ENCODE measurements at regions not wholly inside any gene's neighbourhood (a gene's known extent, or its start where the extent isn't known, plus 50 kb on each side); places are given as distances from the start of the nearest gene placed in this dataset.

DNA sequence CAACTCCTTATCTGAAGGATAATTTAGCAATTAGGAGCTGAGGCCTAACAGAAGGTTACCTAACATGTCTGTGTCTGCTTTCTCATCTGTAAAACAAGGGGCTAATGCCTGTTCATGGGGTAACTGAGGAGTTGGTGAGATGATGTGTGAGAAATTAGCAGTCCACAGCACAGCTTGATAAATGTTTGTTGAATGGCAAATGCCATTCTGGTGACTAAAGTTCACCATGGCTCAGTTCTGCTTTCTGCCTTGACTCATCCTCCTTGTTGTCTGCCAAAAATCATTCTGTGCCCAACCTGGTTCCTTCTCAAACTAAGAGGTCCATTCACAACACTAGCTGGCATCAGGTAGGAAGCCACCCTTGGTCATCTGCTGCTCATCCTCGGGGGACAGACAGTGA lies 552.0 kb upstream of the KLF4 start:
- Histone ChIP-seq H3K9me3 (ENCODE audit: low read length) (peaks cover 7% of the 10 kb centered on the region), H4K20me1 (ENCODE audit: insufficient read depth, low read length) (no peaks in the 10 kb centered on the region), H3K4me3 (replicated peaks in 1 of 3; ENCODE audit: insufficient read depth in 1 of 3, low read depth in 2 of 3, low read length in 3 of 3) (no peak overlapping the region), H3K27ac (ENCODE audit: extremely low read length, insufficient read depth, low read length) (no peak overlapping the region), H3K27me3 (ENCODE audit: control insufficient read depth in 1 of 2, insufficient read depth in 2 of 2, low read length in 2 of 2) (no peaks in the 10 kb centered on the region), H3K9ac (ENCODE audit: insufficient read depth, low read depth, low read length) (no peak overlapping the region), H3K36me3 (replicated peaks in 1 of 2; ENCODE audit: control insufficient read depth in 1 of 2, insufficient read depth in 2 of 2, low read length in 2 of 2) (no peaks in the 10 kb centered on the region), H2AFZ (ENCODE audit: low read length) (no peak overlapping the region), H3K79me2 (ENCODE audit: insufficient read depth, low read length) (no peaks in the 10 kb centered on the region), H3K4me1 (ENCODE audit: insufficient read depth, low read length) (no peaks in the 10 kb centered on the region), H3K4me2 (ENCODE audit: low read depth, low read length) (no peak overlapping the region)
- ChIA-PET CTCF (ENCODE audit: low intra/inter-chr PET ratio, low total read pairs) (no interaction called here), POLR2A (no interaction called here)
- intact Hi-C loops (cut with micrococcal nuclease; ENCODE audit: unreplicated experiment), result no loop called here
- no peak for ATAC-seq
- WGBS (ENCODE audit: low lambda C conversion rate), result 0% methylated on average over 1 of the region's 1 CpG
- no peak for TF ChIP-seq ZNF737 (CRISPR knock-in tag; IDR thresholded peaks at IDR 0.05; ENCODE audit: borderline replicate concordance)
- TF ChIP-seq, protein P1, sequence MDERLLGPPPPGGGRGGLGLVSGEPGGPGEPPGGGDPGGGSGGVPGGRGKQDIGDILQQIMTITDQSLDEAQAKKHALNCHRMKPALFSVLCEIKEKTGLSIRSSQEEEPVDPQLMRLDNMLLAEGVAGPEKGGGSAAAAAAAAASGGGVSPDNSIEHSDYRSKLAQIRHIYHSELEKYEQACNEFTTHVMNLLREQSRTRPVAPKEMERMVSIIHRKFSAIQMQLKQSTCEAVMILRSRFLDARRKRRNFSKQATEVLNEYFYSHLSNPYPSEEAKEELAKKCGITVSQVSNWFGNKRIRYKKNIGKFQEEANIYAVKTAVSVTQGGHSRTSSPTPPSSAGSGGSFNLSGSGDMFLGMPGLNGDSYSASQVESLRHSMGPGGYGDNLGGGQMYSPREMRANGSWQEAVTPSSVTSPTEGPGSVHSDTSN (CRISPR knock-in tag; IDR thresholded peaks at IDR 0.05), result no peak
- no peak for TF ChIP-seq ZNF282 (IDR thresholded peaks at IDR 0.05; ENCODE audit: partially characterized antibody)
- TF ChIP-seq GATAD1 (CRISPR knock-in tag; IDR thresholded peaks at IDR 0.05), result no peak
- TF ChIP-seq NR1H2 (CRISPR knock-in tag; IDR thresholded peaks at IDR 0.05; ENCODE audit: borderline replicate concordance, low read depth), result no peak
- no TSS peak for BruUV-seq (replicated peaks)
- in situ Hi-C loops (cut with HindIII; ENCODE audit: extremely low pct_ligation_motif_present, low pct_unique_long_range_greater_than_20kb), result no loop called here
- FAIRE-seq, result no peak
- no peak for DNase-seq (ENCODE audit: low spot score)

DNA sequence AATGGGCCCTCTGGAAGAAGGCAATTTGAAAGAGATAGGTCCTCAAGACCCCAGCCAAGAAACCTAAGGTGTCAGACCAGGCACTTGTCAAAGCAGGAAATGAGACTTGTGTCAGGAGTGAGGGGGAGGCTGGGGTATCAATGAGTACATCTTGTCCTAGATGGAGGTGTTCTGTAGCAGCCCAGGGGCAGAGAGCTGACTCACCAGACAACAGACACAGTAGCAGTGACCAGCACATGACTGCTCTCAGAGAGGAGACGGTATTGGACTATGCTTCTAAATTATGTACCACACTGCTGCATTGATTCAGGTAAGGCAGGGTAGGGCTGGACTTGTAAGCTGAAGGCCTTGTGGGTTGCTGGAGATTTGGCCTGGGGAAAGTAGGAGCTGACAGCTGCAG lies 551.2 kb upstream of the KLF4 start:
- no peak for FAIRE-seq
- WGBS (ENCODE audit: low lambda C conversion rate), result no CpG with 5 or more reads among the region's 1 CpG
- Histone ChIP-seq H2AFZ (ENCODE audit: low read length) (no peak overlapping the region), H3K4me2 (ENCODE audit: low read depth, low read length) (no peak overlapping the region), H3K79me2 (ENCODE audit: insufficient read depth, low read length) (no peaks in the 10 kb centered on the region), H3K9ac (ENCODE audit: insufficient read depth, low read depth, low read length) (no peak overlapping the region), H3K4me3 (replicated peaks in 1 of 3; ENCODE audit: insufficient read depth in 1 of 3, low read depth in 2 of 3, low read length in 3 of 3) (no peak overlapping the region), H3K4me1 (ENCODE audit: insufficient read depth, low read length) (no peaks in the 10 kb centered on the region), H3K27me3 (ENCODE audit: control insufficient read depth in 1 of 2, insufficient read depth in 2 of 2, low read length in 2 of 2) (no peaks in the 10 kb centered on the region), H4K20me1 (ENCODE audit: insufficient read depth, low read length) (no peaks in the 10 kb centered on the region), H3K27ac (ENCODE audit: extremely low read length, insufficient read depth, low read length) (no peak overlapping the region), H3K36me3 (replicated peaks in 1 of 2; ENCODE audit: control insufficient read depth in 1 of 2, insufficient read depth in 2 of 2, low read length in 2 of 2) (no peaks in the 10 kb centered on the region), H3K9me3 (ENCODE audit: low read length) (peaks cover 7% of the 10 kb centered on the region)
- ATAC-seq, result no peak
- BruUV-seq (replicated peaks), result no TSS peak
- POLR2A ChIA-PET, result no interaction called here
- no peak for DNase-seq (ENCODE audit: low spot score)
- TF ChIP-seq, protein P2, sequence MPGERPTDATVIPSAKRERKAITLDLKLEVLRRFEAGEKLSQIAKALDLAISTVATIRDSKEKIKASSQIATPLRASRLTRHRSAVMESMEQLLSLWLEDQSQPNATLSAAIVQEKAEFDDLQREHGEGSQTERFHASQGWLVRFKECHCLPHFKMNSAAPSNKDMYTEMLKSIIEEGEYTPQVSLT (CRISPR knock-in tag; IDR thresholded peaks at IDR 0.05; ENCODE audit: borderline replicate concordance, low read depth), result no peak
- TF ChIP-seq, protein P3, sequence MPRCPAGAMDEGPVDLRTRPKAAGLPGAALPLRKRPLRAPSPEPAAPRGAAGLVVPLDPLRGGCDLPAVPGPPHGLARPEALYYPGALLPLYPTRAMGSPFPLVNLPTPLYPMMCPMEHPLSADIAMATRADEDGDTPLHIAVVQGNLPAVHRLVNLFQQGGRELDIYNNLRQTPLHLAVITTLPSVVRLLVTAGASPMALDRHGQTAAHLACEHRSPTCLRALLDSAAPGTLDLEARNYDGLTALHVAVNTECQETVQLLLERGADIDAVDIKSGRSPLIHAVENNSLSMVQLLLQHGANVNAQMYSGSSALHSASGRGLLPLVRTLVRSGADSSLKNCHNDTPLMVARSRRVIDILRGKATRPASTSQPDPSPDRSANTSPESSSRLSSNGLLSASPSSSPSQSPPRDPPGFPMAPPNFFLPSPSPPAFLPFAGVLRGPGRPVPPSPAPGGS (CRISPR knock-in tag; IDR thresholded peaks at IDR 0.05), result no peak
- in situ Hi-C loops (cut with HindIII; ENCODE audit: extremely low pct_ligation_motif_present, low pct_unique_long_range_greater_than_20kb) (no loop called here), intact Hi-C loops (cut with micrococcal nuclease; ENCODE audit: unreplicated experiment) (no loop called here)
- CTCF ChIA-PET (ENCODE audit: low intra/inter-chr PET ratio, low total read pairs), result no interaction called here

Data from HepG2 (cell line).